Transverse colon (tissue), 4 donors: ENCODE measurements at regions not wholly inside any gene's neighbourhood (a gene's known extent, or its start where the extent isn't known, plus 50 kb on each side); places are given as distances from the start of the nearest gene placed in this dataset.

Experiments
- DNase-seq: peaks from one replicate; pipeline ENCODE4 v3.0.0-alpha.2; 2019
- H3K27ac ChIP-seq, 4 donors: fragments of 200-600 bp; sonication (generic); 2 replicates each; pipeline ENCODE4 v1.5.1; 2016 to 2018; ENCODE audit warnings: inconsistent platforms in 4 of 4
- H3K27me3 ChIP-seq: fragments of 200-600 bp; sonication (generic); 2 replicates; pipeline ENCODE4 v1.5.1; 2017; ENCODE audit warnings: inconsistent platforms
- H3K36me3 ChIP-seq, 4 donors: fragments of 200-600 bp; sonication (generic); 2 replicates each; pipeline ENCODE4 v1.5.1; 2017 to 2019; ENCODE audit warnings: inconsistent platforms in 4 of 4
- H3K4me1 ChIP-seq, 4 donors: fragments of 200-600 bp; sonication (generic); 2 replicates each; pipeline ENCODE4 v1.5.1; 2017 to 2020; ENCODE audit warnings: inconsistent platforms in 4 of 4
- H3K4me3 ChIP-seq, 4 donors: fragments of 200-600 bp; sonication (generic); 1 replicate in 1 of 4; 2 replicates in 3 of 4; pipeline versions ENCODE4 v1.5.1 to v1.6.1; 2017 to 2019; ENCODE audit warnings: inconsistent platforms in 4 of 4
- H3K9me3 ChIP-seq, 2 donors: fragments of 200-600 bp; sonication (generic); 2 replicates each; pipeline ENCODE4 v1.5.1; 2017 to 2019; ENCODE audit warnings: inconsistent platforms in 2 of 2
- CTCF ChIP-seq, 5 experiments: fragments of 200-600 bp in 3 of 5; fragments of 450-650 bp in 2 of 5; sonication (generic) in 3 of 5; IDR thresholded peaks; 1 replicate in 2 of 5; 2 replicates in 3 of 5; pipeline ENCODE4 v1.5.1; 2016 to 2017; ENCODE audit warnings: antibody characterized with exemption in 5 of 5, inconsistent platforms in 3 of 5, mild to moderate bottlenecking in 2 of 5, moderate library complexity in 1 of 5
- EP300 ChIP-seq: sonication (generic); formaldehyde crosslinking; IDR thresholded peaks from one replicate; pipeline ENCODE4 v1.6.1; 2017; ENCODE audit warnings: antibody characterized with exemption, low read depth
- POLR2A ChIP-seq: fragments of 450-650 bp; IDR thresholded peaks from one replicate; pipeline ENCODE4 v1.6.1; 2016; ENCODE audit warnings: antibody characterized with exemption, mild to moderate bottlenecking, moderate library complexity
- POLR2AphosphoS5 ChIP-seq, 3 donors: sonication (generic); formaldehyde crosslinking; IDR thresholded peaks; one replicate each; pipeline ENCODE4 v1.6.1; 2016; ENCODE audit warnings: antibody characterized with exemption in 3 of 3
- WGBS, 2 donors: methylation state at CpG; one replicate each; pipeline ENCODE4 v1.1.5; 2018; ENCODE audit warnings: low coverage in 1 of 2; 5-methylcytosine and 5-hydroxymethylcytosine counted together
- in situ Hi-C, 4 donors: fragments of 200-750 bp; cut with MboI; loops; one replicate each; pipeline versions ENCODE4 v1.15.0 to v1.15.1; 2017; ENCODE audit warnings: low sequenced_read_pairs in 3 of 4, low pct_ligation_motif_present in 1 of 4, low pct_unique_long_range_greater_than_20kb in 1 of 4
- intact Hi-C: fragments of 100-400 bp; cut with DNase I; formaldehyde crosslinking; loops from one replicate; pipeline ENCODE4 v1.15.1; 2023; ENCODE audit warnings: low total_unique reads

- no peaks in the 10 kb centered on the region for H3K27me3 ChIP-seq
- no peaks in the 10 kb centered on the region for H3K36me3 ChIP-seq
- no peaks in the 10 kb centered on the region for H3K9me3 ChIP-seq
- no peaks in the 10 kb centered on the region for H3K4me1 ChIP-seq
- in situ Hi-C loops (no loop called here), intact Hi-C loops (no loop called here)
- no peak overlapping the region for H3K4me3 ChIP-seq
- WGBS, 2 donors, result 63 to 75% methylated on average over 1 of the region's 1 CpG
- no peak for DNase-seq
- TF ChIP-seq CTCF (IDR thresholded peaks at IDR 0.05), result no peak
- TF ChIP-seq POLR2AphosphoS5 (IDR thresholded peaks at IDR 0.05), result no peak
- TF ChIP-seq POLR2A, result no peak
- TF ChIP-seq EP300, result no peak
- no peak overlapping the region for H3K27ac ChIP-seq
Observed at GRCh38 chr10:93219347-93219746, 145.7 kb downstream of the CYP26A1 start.

DNA sequence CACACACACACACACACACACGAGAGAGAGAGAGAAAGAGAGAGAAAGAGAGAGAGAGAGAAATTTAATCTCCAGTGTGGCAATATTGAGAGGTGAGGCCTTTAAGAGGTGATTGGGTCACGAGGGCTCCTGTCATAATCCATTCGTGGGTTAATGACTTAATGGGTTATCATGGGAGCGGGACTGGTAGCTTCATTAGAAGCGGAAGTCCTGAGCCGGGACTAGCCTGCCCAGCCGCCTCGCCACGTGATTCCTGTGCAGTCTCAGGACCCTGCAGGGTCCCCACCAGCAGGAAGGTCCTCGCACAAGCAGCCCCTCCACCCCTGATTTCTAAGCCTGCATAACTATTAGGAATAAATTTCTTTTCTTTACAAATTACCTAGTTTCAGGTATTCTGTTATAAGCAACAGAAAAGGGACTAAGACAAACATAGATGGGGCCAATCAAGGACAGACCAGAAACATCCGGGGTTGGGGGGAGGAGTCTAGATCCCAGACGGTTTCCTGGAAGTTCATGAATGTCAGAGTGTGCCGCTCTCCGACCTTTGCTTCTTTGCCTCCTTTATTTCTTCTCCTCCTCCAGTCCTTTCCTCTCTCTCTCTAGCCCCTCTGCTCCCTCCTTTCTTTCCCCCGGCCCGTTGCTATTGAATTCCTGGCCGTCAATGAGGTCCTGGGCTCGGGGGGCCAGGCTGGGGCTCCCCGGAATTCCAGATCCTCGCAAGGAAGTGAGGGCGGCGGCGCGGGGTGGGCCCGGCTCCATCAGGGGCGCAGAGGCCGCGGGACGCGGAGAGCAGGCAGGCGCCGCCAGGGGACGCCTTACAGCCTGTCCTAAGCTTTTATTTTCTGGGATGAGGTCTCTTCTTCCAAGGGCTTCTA lies 146.8 kb downstream of the CYP26A1 start:
- TF ChIP-seq POLR2A, result no peak
- TF ChIP-seq CTCF (IDR thresholded peaks at IDR 0.05), result no peak
- no peak for TF ChIP-seq EP300
- TF ChIP-seq POLR2AphosphoS5 (IDR thresholded peaks at IDR 0.05), result no peak
- DNase-seq, result no peak
- Histone ChIP-seq H3K27me3 (no peaks in the 10 kb centered on the region), H3K9me3 (no peaks in the 10 kb centered on the region), H3K4me1 (no peaks in the 10 kb centered on the region), H3K4me3 (no peak overlapping the region), H3K27ac (no peak overlapping the region), H3K36me3 (no peaks in the 10 kb centered on the region)
- 60 to 80% methylated on average over 12 to 33 of the region's 33 CpGs for WGBS, 2 donors
- intact Hi-C loops (no loop called here), in situ Hi-C loops (no loop called here)

DNA sequence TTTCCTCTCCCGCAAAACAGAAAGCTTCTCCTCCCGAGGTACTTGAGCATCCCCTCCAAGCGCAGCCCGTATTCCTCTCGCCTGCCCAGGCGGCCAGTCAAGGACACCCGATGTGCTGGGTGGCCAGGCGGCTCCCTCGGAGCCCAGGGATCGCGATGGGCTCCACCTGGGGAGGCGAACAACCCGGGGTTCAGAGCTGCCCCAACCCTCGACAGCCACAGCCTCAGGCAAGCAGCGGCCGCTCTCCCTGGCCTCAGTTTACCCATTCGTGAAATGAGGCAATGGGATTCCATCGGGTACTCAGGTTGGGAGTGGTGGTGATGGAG lies 147.4 kb downstream of the CYP26A1 start:
- no peak overlapping the region for H3K4me3 ChIP-seq
- TF ChIP-seq POLR2A (no peak), CTCF (IDR thresholded peaks at IDR 0.05) (no peak), EP300 (no peak), POLR2AphosphoS5 (IDR thresholded peaks at IDR 0.05) (no peak)
- in situ Hi-C loops (no loop called here), intact Hi-C loops (no loop called here)
- no peaks in the 10 kb centered on the region for H3K9me3 ChIP-seq
- WGBS, 2 donors, result 94 to 100% methylated on average over 2 to 18 of the region's 18 CpGs
- no peak for DNase-seq
- no peaks in the 10 kb centered on the region for H3K27me3 ChIP-seq
- H3K4me1 ChIP-seq, result no peaks in the 10 kb centered on the region
- H3K36me3 ChIP-seq, result no peaks in the 10 kb centered on the region
- no peak overlapping the region for H3K27ac ChIP-seq

DNA sequence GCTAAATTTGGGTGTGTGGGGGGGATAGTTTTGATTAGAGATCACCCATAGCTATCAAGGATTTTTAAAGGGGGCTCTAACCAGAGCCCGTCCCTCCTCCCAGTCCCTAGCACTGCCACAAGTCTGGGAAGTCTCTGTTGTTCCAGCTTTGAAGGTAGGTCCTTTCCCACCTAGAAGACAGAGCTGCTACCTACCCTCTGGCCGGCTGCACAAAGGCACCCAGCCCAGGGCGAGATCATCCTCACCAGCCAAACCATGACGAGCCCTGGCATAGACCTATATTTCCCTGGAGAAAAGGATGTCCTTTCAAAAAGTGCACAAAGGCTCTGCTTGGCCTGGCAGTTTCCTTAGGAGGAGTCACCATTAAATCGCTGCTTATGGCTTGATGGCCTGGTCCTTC lies 147.8 kb downstream of the CYP26A1 start:
- no peak overlapping the region for H3K27ac ChIP-seq
- intact Hi-C loops (no loop called here), in situ Hi-C loops (no loop called here)
- TF ChIP-seq CTCF (IDR thresholded peaks at IDR 0.05) (no peak), POLR2A (no peak), EP300 (no peak), POLR2AphosphoS5 (IDR thresholded peaks at IDR 0.05) (no peak)
- no peaks in the 10 kb centered on the region for H3K36me3 ChIP-seq
- no peaks in the 10 kb centered on the region for H3K4me1 ChIP-seq
- no peaks in the 10 kb centered on the region for H3K9me3 ChIP-seq
- no peak overlapping the region for H3K4me3 ChIP-seq
- no peaks in the 10 kb centered on the region for H3K27me3 ChIP-seq
- DNase-seq, result no peak
- 87 to 92% methylated on average over 2 to 5 of the region's 5 CpGs for WGBS, 2 donors
